Testis (tissue), 2 donors: ENCODE measurements at regions not wholly inside any gene's neighbourhood (a gene's known extent, or its start where the extent isn't known, plus 50 kb on each side); places are given as distances from the start of the nearest gene placed in this dataset.

ENCODE experiments used
- DNase-seq: peaks from one replicate; pipeline ENCODE4 v3.0.0-alpha.2; 2019
- H3K27ac ChIP-seq, 2 donors: fragments of 200-600 bp; sonication (generic); one replicate each; pipeline ENCODE4 v1.5.1; 2019
- H3K27me3 ChIP-seq: fragments of 200-600 bp; sonication (generic); one replicate; pipeline ENCODE4 v1.5.1; 2019
- H3K36me3 ChIP-seq: fragments of 200-600 bp; sonication (generic); one replicate; pipeline ENCODE4 v1.5.1; 2017; ENCODE audit warnings: low read depth; ENCODE audit errors: missing control alignments
- H3K4me1 ChIP-seq: fragments of 200-600 bp; sonication (generic); one replicate; pipeline ENCODE4 v1.5.1; 2019
- H3K4me3 ChIP-seq, 2 donors: fragments of 200-600 bp; sonication (generic); one replicate each; pipeline ENCODE4 v1.5.1; 2017 to 2019
- H3K9me3 ChIP-seq: fragments of 200-600 bp; sonication (generic); one replicate; pipeline ENCODE4 v1.5.1; 2017
- POLR2A ChIP-seq: fragments of 450-650 bp; IDR thresholded peaks from one replicate; pipeline ENCODE4 v1.6.1; 2017; ENCODE audit warnings: antibody characterized with exemption, mild to moderate bottlenecking, moderate library complexity
- WGBS, 2 donors: methylation state at CpG; one replicate each; pipeline ENCODE4 v1.1.5; 2018; 5-methylcytosine and 5-hydroxymethylcytosine counted together
- intact Hi-C: fragments of 100-400 bp; cut with DNase I; formaldehyde crosslinking; loops from one replicate; pipeline ENCODE4 v1.15.1; 2023; ENCODE audit warnings: low total_unique reads
- TF ChIP-seq, protein P1 (sequence below), 3 experiments: fragments of 450-650 bp in 2 of 3; fragments of 200-600 bp in 1 of 3; sonication (generic) in 1 of 3; IDR thresholded peaks; one replicate each; pipeline ENCODE4 v1.5.1; 2016 to 2019; ENCODE audit warnings: antibody characterized with exemption in 3 of 3, mild to moderate bottlenecking in 2 of 3, moderate library complexity in 1 of 3

DNA sequence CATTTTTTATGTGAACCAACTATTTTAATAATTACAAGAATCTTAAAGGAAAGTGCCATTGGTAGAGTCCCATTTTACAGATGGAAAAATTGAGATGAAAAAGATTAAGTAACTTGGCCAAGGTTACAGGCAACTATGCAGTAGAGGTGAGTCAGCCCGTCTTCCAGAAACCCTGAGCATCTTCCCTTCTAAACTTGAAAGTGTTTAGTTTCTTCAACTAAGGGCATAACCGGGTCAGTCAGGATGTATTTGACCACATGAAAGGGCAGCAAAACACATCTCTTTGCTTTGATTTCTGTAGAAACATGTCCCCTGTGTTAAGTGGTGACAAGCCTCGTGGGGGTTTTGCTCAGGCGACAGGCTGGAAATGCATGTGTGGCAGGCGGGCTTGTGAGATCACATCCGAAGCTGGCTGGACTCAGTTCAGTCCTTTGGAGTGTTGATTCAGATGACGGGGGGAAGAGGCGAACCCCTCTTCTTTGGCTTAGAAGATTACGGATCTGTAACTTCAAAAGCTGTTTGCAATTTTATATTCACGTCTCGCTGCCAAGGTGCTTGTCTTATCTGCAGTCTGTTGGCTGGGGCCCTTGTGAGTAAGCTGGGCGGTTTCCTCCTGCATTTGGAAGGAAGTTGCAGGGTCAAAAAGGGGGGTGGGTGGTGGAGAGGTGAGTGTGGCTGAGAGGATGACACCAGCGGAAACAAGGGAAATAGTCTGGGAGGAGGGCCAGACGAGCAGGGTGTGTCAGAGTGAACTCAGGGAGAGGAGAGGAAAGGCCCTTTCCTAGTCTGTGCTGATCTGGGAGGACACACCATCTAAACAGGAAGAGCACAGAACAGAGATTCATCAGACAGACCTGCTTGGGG is 78.9 kb upstream of the RPS23 start:
- peak; percentile 51 for DNase-seq
- intact Hi-C loops = no loop called here
- 41 to 48% methylated on average over 14 of the region's 14 CpGs for WGBS, 2 donors
- H3K27ac ChIP-seq = peak overlapping the region in 1 of 2 donors; percentile 32
- no peak for TF ChIP-seq POLR2A
- TF ChIP-seq, protein P1, sequence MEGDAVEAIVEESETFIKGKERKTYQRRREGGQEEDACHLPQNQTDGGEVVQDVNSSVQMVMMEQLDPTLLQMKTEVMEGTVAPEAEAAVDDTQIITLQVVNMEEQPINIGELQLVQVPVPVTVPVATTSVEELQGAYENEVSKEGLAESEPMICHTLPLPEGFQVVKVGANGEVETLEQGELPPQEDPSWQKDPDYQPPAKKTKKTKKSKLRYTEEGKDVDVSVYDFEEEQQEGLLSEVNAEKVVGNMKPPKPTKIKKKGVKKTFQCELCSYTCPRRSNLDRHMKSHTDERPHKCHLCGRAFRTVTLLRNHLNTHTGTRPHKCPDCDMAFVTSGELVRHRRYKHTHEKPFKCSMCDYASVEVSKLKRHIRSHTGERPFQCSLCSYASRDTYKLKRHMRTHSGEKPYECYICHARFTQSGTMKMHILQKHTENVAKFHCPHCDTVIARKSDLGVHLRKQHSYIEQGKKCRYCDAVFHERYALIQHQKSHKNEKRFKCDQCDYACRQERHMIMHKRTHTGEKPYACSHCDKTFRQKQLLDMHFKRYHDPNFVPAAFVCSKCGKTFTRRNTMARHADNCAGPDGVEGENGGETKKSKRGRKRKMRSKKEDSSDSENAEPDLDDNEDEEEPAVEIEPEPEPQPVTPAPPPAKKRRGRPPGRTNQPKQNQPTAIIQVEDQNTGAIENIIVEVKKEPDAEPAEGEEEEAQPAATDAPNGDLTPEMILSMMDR (IDR thresholded peaks at IDR 0.05) = no peak
- no peak overlapping the region for H3K4me3 ChIP-seq
- H3K9me3 ChIP-seq = no peaks in the 10 kb centered on the region
- no peaks in the 10 kb centered on the region for H3K36me3 ChIP-seq
- no peaks in the 10 kb centered on the region for H3K27me3 ChIP-seq
- peaks cover 9% of the 10 kb centered on the region for H3K4me1 ChIP-seq

DNA sequence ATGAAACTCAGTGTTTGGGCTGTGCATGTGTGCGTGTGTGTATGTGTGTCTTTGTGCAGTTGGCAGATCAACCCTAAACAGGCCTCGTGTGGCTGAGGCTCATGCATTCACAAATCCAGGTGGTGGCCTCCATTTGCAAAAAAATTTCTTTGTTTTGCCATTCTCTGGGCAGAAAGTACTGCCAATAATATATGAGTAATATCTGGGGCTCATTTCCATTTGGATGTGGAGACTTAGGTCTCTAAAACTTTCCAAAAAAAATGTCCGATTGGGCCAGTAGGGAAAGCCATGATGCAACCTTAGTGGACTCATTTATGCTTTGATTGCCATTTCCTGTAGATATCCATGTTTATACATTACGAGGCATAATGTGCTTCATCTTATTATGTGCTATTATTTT is 77.9 kb upstream of the RPS23 start:
- H3K4me3 ChIP-seq = no peak overlapping the region
- H3K4me1 ChIP-seq = peaks cover 9% of the 10 kb centered on the region
- no peaks in the 10 kb centered on the region for H3K36me3 ChIP-seq
- intact Hi-C loops = no loop called here
- no peaks in the 10 kb centered on the region for H3K9me3 ChIP-seq
- 64 to 74% methylated on average over 4 of the region's 4 CpGs for WGBS, 2 donors
- DNase-seq = no peak
- H3K27me3 ChIP-seq = no peaks in the 10 kb centered on the region
- no peak for TF ChIP-seq POLR2A
- TF ChIP-seq, protein P1 (IDR thresholded peaks at IDR 0.05) = no peak
- no peak overlapping the region for H3K27ac ChIP-seq

DNA sequence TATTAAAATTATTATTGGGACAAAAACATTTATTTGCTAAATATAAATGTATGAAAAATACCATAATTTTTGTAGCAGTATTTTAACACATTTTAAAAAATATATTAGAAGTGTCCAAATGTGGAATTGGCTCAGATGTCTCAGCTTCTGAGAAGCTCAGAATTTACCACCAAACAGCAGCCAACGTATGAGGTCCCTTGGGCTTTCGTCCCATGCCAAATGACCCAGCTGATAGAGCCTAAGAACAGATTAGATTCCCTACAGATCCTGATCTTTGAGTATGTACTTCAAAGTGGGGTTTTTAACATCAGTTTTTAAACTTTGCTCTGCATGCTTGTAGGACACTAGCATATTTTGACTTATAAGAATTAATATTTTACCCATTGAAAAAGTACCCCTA is 77.3 kb upstream of the RPS23 start:
- intact Hi-C loops = no loop called here
- no peak for DNase-seq
- Histone ChIP-seq H3K4me3 (no peak overlapping the region), H3K27me3 (no peaks in the 10 kb centered on the region), H3K36me3 (no peaks in the 10 kb centered on the region), H3K4me1 (peaks cover 9% of the 10 kb centered on the region), H3K9me3 (no peaks in the 10 kb centered on the region), H3K27ac (no peak overlapping the region)
- 73 to 78% methylated on average over 2 of the region's 2 CpGs for WGBS, 2 donors
- no peak for TF ChIP-seq POLR2A
- TF ChIP-seq, protein P1 (IDR thresholded peaks at IDR 0.05) = no peak

DNA sequence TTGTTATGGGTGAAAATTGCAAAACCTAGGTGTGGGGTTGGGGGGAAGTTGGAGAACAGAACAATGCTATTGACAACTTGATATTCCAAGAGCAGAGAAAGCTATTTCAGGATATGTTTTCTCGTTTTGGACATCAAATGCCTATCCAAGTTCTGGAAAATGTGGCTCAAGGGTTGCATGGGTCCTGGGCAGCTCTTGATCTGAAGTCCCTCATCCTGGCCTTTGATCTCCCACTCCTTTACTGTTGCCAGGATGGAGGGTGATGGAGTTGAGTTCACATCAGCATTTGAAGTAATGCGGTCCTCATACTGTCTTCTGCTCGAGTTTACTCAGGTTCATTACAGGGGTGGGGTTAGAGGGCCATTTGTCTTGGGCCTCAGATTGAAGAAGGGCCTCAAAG is 76.9 kb upstream of the RPS23 start:
- no peak for TF ChIP-seq POLR2A
- TF ChIP-seq, protein P1 (IDR thresholded peaks at IDR 0.05) = no peak
- H3K27me3 ChIP-seq = no peaks in the 10 kb centered on the region
- no peak for DNase-seq
- H3K4me3 ChIP-seq = no peak overlapping the region
- H3K27ac ChIP-seq = no peak overlapping the region
- H3K4me1 ChIP-seq = peaks cover 9% of the 10 kb centered on the region
- H3K36me3 ChIP-seq = no peaks in the 10 kb centered on the region
- intact Hi-C loops = no loop called here
- 82 to 91% methylated on average over 3 of the region's 3 CpGs for whole genome bisulfite sequencing, 2 donors
- H3K9me3 ChIP-seq = no peaks in the 10 kb centered on the region

DNA sequence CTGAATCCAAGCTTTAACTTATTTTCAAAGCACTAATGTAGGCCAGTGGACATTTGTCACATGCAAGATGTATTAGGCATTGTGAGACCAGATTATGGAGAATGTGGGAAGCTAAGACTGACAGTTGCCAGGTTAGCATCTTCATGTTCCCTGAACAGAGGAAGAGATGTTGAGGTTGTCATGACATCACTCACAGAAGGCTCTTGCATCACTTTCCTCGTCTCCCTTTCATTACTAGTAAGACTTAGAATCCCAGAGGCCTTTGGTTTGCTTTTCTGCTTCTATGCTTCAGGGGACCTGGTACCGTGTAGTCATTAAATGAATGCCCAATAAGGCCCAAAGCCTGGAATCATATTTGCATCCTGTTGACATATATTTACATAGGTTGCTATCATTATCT is 76.4 kb upstream of the RPS23 start:
- no peak for TF ChIP-seq POLR2A
- TF ChIP-seq, protein P1 (IDR thresholded peaks at IDR 0.05) = no peak
- intact Hi-C loops = no loop called here
- DNase-seq = no peak
- H3K36me3 ChIP-seq = no peaks in the 10 kb centered on the region
- no peak overlapping the region for H3K27ac ChIP-seq
- peaks cover 9% of the 10 kb centered on the region for H3K4me1 ChIP-seq
- no peak overlapping the region for H3K4me3 ChIP-seq
- H3K9me3 ChIP-seq = no peaks in the 10 kb centered on the region
- WGBS, 2 donors = 98% methylated on average over 2 of the region's 2 CpGs
- no peaks in the 10 kb centered on the region for H3K27me3 ChIP-seq
